ENCODE measurements at regions not wholly inside any gene's neighbourhood (a gene's known extent, or its start where the extent isn't known, plus 50 kb on each side); places are given as distances from the start of the nearest gene placed in this dataset.

GRCh38 chr3:70811880-70812279 lies 499.4 kb upstream of the MDFIC2 start:
- Mint-ChIP-seq H3K9me3 (ENCODE audit: unreplicated experiment) (no peaks in the 10 kb centered on the region), H3K36me3 (ENCODE audit: insufficient read depth, unreplicated experiment) (no peaks in the 10 kb centered on the region), H3K4me3 (ENCODE audit: unreplicated experiment) (no peak overlapping the region), H3K27ac (ENCODE audit: low read depth, unreplicated experiment) (no peak overlapping the region), H3K27me3 (ENCODE audit: insufficient read depth, unreplicated experiment) (peaks cover 37% of the 10 kb centered on the region), H3K4me1 (ENCODE audit: insufficient read depth, unreplicated experiment) (peaks cover 7% of the 10 kb centered on the region)
- CTCF ChIA-PET: interaction anchor here (0.7 kb wide), 1 partner anchor 45 kb away, joined by 3 read pairs; no protein-coding TSS in a partner anchor
- TF ChIP-seq CTCF (IDR thresholded peaks at IDR 0.05; ENCODE audit: unreplicated experiment): no peak
- intact Hi-C loops (cut with micrococcal nuclease): no loop called here
- no TSS peak for BruUV-seq (replicated peaks)
- POLR2A ChIA-PET: interaction anchor here (0.7 kb wide), 1 partner anchor 55 kb away, joined by 3 read pairs; no protein-coding TSS in a partner anchor
- DNase-seq (ENCODE audit: unreplicated experiment): peak; percentile 11

- ChIA-PET CTCF (no interaction called here), POLR2A (no interaction called here)
- Mint-ChIP-seq H3K4me1 (ENCODE audit: insufficient read depth, unreplicated experiment) (no peaks in the 10 kb centered on the region), H3K4me3 (ENCODE audit: unreplicated experiment) (no peak overlapping the region), H3K27me3 (ENCODE audit: insufficient read depth, unreplicated experiment) (peaks cover 67% of the 10 kb centered on the region), H3K36me3 (ENCODE audit: insufficient read depth, unreplicated experiment) (no peaks in the 10 kb centered on the region), H3K9me3 (ENCODE audit: unreplicated experiment) (no peaks in the 10 kb centered on the region), H3K27ac (ENCODE audit: low read depth, unreplicated experiment) (no peak overlapping the region)
- intact Hi-C loops (cut with micrococcal nuclease): no loop called here
- TF ChIP-seq CTCF (IDR thresholded peaks at IDR 0.05; ENCODE audit: unreplicated experiment): no peak
- BruUV-seq (replicated peaks): no TSS peak
- DNase-seq (ENCODE audit: unreplicated experiment): no peak
Observed at GRCh38 chr3:70808881-70809280, 496.4 kb upstream of the MDFIC2 start.

DNA sequence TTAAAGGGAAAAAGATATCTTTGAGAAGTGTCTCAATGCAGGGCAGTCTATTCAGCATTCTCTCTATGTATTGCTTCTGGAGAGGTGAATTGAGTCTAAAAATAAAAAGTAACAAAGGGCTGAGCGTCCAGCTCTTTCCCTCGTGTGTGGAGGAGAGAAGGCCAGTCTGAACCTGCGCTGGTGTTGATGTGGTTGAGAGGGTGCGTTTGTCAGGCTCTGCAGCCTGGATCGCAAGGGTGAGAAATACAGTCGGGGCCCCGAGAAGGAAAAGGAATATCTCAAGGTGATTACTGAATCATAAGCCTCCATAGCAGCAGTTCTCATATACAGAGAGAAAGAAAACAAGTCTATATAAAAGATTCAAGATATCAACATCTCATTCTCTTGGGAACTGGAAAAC lies 494.1 kb upstream of the MDFIC2 start:
- intact Hi-C loops (cut with micrococcal nuclease): no loop called here
- DNase-seq (ENCODE audit: unreplicated experiment): no peak
- no peak for TF ChIP-seq CTCF (IDR thresholded peaks at IDR 0.05; ENCODE audit: unreplicated experiment)
- peaks cover 86% of the 10 kb centered on the region for H3K27me3 Mint-ChIP-seq (ENCODE audit: insufficient read depth, unreplicated experiment)
- no peaks in the 10 kb centered on the region for H3K36me3 Mint-ChIP-seq (ENCODE audit: insufficient read depth, unreplicated experiment)
- H3K4me3 Mint-ChIP-seq (ENCODE audit: unreplicated experiment): no peak overlapping the region
- BruUV-seq (replicated peaks): no TSS peak
- no peaks in the 10 kb centered on the region for H3K9me3 Mint-ChIP-seq (ENCODE audit: unreplicated experiment)
- no peaks in the 10 kb centered on the region for H3K4me1 Mint-ChIP-seq (ENCODE audit: insufficient read depth, unreplicated experiment)
- CTCF ChIA-PET: no interaction called here
- H3K27ac Mint-ChIP-seq (ENCODE audit: low read depth, unreplicated experiment): no peak overlapping the region
- POLR2A ChIA-PET: no interaction called here

DNA sequence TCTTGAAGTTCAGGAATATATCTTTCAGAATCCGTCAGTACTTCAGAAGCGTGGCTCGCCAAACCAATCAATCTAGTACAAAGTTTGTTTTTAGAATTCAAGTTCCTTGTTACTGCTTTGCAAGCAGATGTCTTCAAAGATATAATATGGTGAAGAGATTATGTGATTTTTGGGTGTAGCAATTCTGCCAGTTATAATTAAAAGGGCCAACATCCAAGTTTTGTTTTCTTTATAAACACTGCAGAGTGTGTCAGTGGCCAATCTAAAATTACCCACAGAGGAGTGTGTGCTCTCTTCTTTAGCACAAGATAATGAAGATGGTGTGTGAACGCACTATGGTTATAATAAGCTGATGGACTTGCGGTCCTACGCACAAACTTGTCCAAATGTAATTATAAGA lies 493.6 kb upstream of the MDFIC2 start:
- H3K4me1 Mint-ChIP-seq (ENCODE audit: insufficient read depth, unreplicated experiment): no peaks in the 10 kb centered on the region
- H3K27ac Mint-ChIP-seq (ENCODE audit: low read depth, unreplicated experiment): no peak overlapping the region
- H3K36me3 Mint-ChIP-seq (ENCODE audit: insufficient read depth, unreplicated experiment): no peaks in the 10 kb centered on the region
- TF ChIP-seq CTCF (IDR thresholded peaks at IDR 0.05; ENCODE audit: unreplicated experiment): no peak
- DNase-seq (ENCODE audit: unreplicated experiment): no peak
- peaks cover 86% of the 10 kb centered on the region for H3K27me3 Mint-ChIP-seq (ENCODE audit: insufficient read depth, unreplicated experiment)
- POLR2A ChIA-PET: interaction anchor here (1.4 kb wide), 1 partner anchor 176 kb away, joined by 4 read pairs; no protein-coding TSS in a partner anchor
- CTCF ChIA-PET: no interaction called here
- no peak overlapping the region for H3K4me3 Mint-ChIP-seq (ENCODE audit: unreplicated experiment)
- intact Hi-C loops (cut with micrococcal nuclease): no loop called here
- BruUV-seq (replicated peaks): no TSS peak
- H3K9me3 Mint-ChIP-seq (ENCODE audit: unreplicated experiment): no peaks in the 10 kb centered on the region
